SJCRH30 (cell line): ENCODE measurements at regions not wholly inside any gene's neighbourhood (a gene's known extent, or its start where the extent isn't known, plus 50 kb on each side); places are given as distances from the start of the nearest gene placed in this dataset.

Source experiments
- DNase-seq, 2 experiments: peaks; one replicate each; pipeline ENCODE4 v3.0.0-alpha.2; 2015 to 2020
- H3K27ac ChIP-seq: fragments of 250-450 bp; sonication (Bioruptor Pico); 2 replicates; pipeline ENCODE4 v1.5.1; 2020; ENCODE audit warnings: mild to moderate bottlenecking, moderate library complexity
- H3K27me3 ChIP-seq: fragments of 250-450 bp; sonication (Bioruptor Pico); 2 replicates; pipeline ENCODE4 v1.5.1; 2020; ENCODE audit warnings: mild to moderate bottlenecking, moderate library complexity
- H3K36me3 ChIP-seq: fragments of 250-450 bp; sonication (Bioruptor Pico); 2 replicates; pipeline ENCODE4 v1.5.1; 2020; ENCODE audit warnings: mild to moderate bottlenecking, moderate library complexity
- H3K4me1 ChIP-seq: fragments of 250-450 bp; sonication (Bioruptor Pico); 2 replicates; pipeline ENCODE4 v1.5.1; 2020; ENCODE audit warnings: mild to moderate bottlenecking, moderate library complexity
- H3K4me3 ChIP-seq: fragments of 250-450 bp; sonication (Bioruptor Pico); 2 replicates; pipeline ENCODE4 v1.5.1; 2020; ENCODE audit warnings: mild to moderate bottlenecking, moderate library complexity
- H3K9me3 ChIP-seq: fragments of 250-450 bp; sonication (Bioruptor Pico); replicated peaks from 2 replicates; pipeline ENCODE4 v1.5.1; 2020; ENCODE audit warnings: mild to moderate bottlenecking, moderate library complexity

GRCh38 chr10:129385600-129385999 lies 81.4 kb upstream of the MGMT start:
- Histone ChIP-seq H3K4me1 (no peaks in the 10 kb centered on the region), H3K27ac (no peak overlapping the region), H3K9me3 (no peaks in the 10 kb centered on the region), H3K4me3 (no peak overlapping the region), H3K36me3 (no peaks in the 10 kb centered on the region), H3K27me3 (no peaks in the 10 kb centered on the region)
- DNase-seq: no peak

- DNase-seq: no peak
Observed at GRCh38 chr10:129386415-129387257, 80.4 kb upstream of the MGMT start.

GRCh38 chr10:129387258-129387525 lies 79.8 kb upstream of the MGMT start:
- Histone ChIP-seq H3K27ac (no peak overlapping the region), H3K4me3 (no peak overlapping the region), H3K36me3 (no peaks in the 10 kb centered on the region), H3K4me1 (no peaks in the 10 kb centered on the region), H3K27me3 (no peaks in the 10 kb centered on the region), H3K9me3 (no peaks in the 10 kb centered on the region)
- no peak for DNase-seq

More at GRCh38 chr10:129386415-129387257, 80.4 kb upstream of the MGMT start:
- Histone ChIP-seq H3K36me3 (no peaks in the 10 kb centered on the region), H3K27me3 (no peaks in the 10 kb centered on the region), H3K27ac (no peak overlapping the region), H3K9me3 (no peaks in the 10 kb centered on the region), H3K4me1 (no peaks in the 10 kb centered on the region), H3K4me3 (no peak overlapping the region)

GRCh38 chr10:129388435-129388834 lies 78.6 kb upstream of the MGMT start:
- Histone ChIP-seq H3K27ac (no peak overlapping the region), H3K4me1 (no peaks in the 10 kb centered on the region), H3K4me3 (no peak overlapping the region), H3K36me3 (no peaks in the 10 kb centered on the region), H3K27me3 (no peaks in the 10 kb centered on the region), H3K9me3 (no peaks in the 10 kb centered on the region)
- DNase-seq: no peak

GRCh38 chr10:129389194-129389593 lies 77.8 kb upstream of the MGMT start:
- DNase-seq: no peak
- no peak overlapping the region for H3K27ac ChIP-seq
- H3K9me3 ChIP-seq: no peaks in the 10 kb centered on the region
- H3K4me1 ChIP-seq: no peaks in the 10 kb centered on the region
- H3K36me3 ChIP-seq: no peaks in the 10 kb centered on the region
- H3K4me3 ChIP-seq: no peak overlapping the region
- no peaks in the 10 kb centered on the region for H3K27me3 ChIP-seq

GRCh38 chr10:129390147-129390546 lies 76.9 kb upstream of the MGMT start:
- Histone ChIP-seq H3K36me3 (no peaks in the 10 kb centered on the region), H3K27ac (no peak overlapping the region), H3K4me3 (no peak overlapping the region), H3K4me1 (no peaks in the 10 kb centered on the region), H3K27me3 (no peaks in the 10 kb centered on the region), H3K9me3 (no peaks in the 10 kb centered on the region)
- DNase-seq: no peak

GRCh38 chr10:129390726-129391125 lies 76.3 kb upstream of the MGMT start:
- no peak overlapping the region for H3K27ac ChIP-seq
- H3K4me3 ChIP-seq: no peak overlapping the region
- H3K27me3 ChIP-seq: no peaks in the 10 kb centered on the region; the same call in 1 of the 2 replicates
- DNase-seq: no peak
- no peaks in the 10 kb centered on the region for H3K36me3 ChIP-seq
- no peaks in the 10 kb centered on the region for H3K4me1 ChIP-seq
- H3K9me3 ChIP-seq: no peaks in the 10 kb centered on the region

- Histone ChIP-seq H3K9me3 (no peaks in the 10 kb centered on the region), H3K4me1 (no peaks in the 10 kb centered on the region), H3K27ac (no peak overlapping the region), H3K27me3 (no peaks in the 10 kb centered on the region; the same call in 1 of the 2 replicates), H3K36me3 (no peaks in the 10 kb centered on the region), H3K4me3 (no peak overlapping the region)
- DNase-seq: no peak
Observed at GRCh38 chr10:129391464-129391863, 75.6 kb upstream of the MGMT start.

GRCh38 chr10:129392855-129393254 lies 74.2 kb upstream of the MGMT start:
- no peak for DNase-seq
- no peak overlapping the region for H3K4me3 ChIP-seq
- H3K27ac ChIP-seq: no peak overlapping the region
- H3K27me3 ChIP-seq: no peaks in the 10 kb centered on the region; the same call in 1 of the 2 replicates
- H3K4me1 ChIP-seq: no peaks in the 10 kb centered on the region
- no peaks in the 10 kb centered on the region for H3K36me3 ChIP-seq
- no peaks in the 10 kb centered on the region for H3K9me3 ChIP-seq

GRCh38 chr10:129393812-129394211 lies 73.2 kb upstream of the MGMT start:
- Histone ChIP-seq H3K4me3 (no peak overlapping the region), H3K27ac (no peak overlapping the region), H3K27me3 (no peaks in the 10 kb centered on the region; the same call in 1 of the 2 replicates), H3K9me3 (no peaks in the 10 kb centered on the region), H3K4me1 (no peaks in the 10 kb centered on the region), H3K36me3 (no peaks in the 10 kb centered on the region)
- no peak for DNase-seq

GRCh38 chr10:129394518-129395328 lies 72.3 kb upstream of the MGMT start:
- Histone ChIP-seq H3K27ac (no peak overlapping the region), H3K27me3 (no peaks in the 10 kb centered on the region; the same call in 1 of the 2 replicates), H3K4me3 (no peak overlapping the region), H3K4me1 (no peaks in the 10 kb centered on the region), H3K36me3 (no peaks in the 10 kb centered on the region), H3K9me3 (no peaks in the 10 kb centered on the region)
- DNase-seq: no peak

- H3K36me3 ChIP-seq: no peaks in the 10 kb centered on the region
- H3K9me3 ChIP-seq: no peaks in the 10 kb centered on the region
- H3K27me3 ChIP-seq: no peaks in the 10 kb centered on the region; the same call in 1 of the 2 replicates
- no peak overlapping the region for H3K27ac ChIP-seq
- no peak for DNase-seq
- H3K4me3 ChIP-seq: no peak overlapping the region
- H3K4me1 ChIP-seq: no peaks in the 10 kb centered on the region
Observed at GRCh38 chr10:129396021-129396722, 70.9 kb upstream of the MGMT start.

GRCh38 chr10:129397198-129397974 lies 69.7 kb upstream of the MGMT start:
- Histone ChIP-seq H3K27ac (no peak overlapping the region), H3K4me3 (no peak overlapping the region), H3K36me3 (no peaks in the 10 kb centered on the region), H3K27me3 (no peaks in the 10 kb centered on the region; the same call in 1 of the 2 replicates), H3K4me1 (no peaks in the 10 kb centered on the region), H3K9me3 (no peaks in the 10 kb centered on the region)
- DNase-seq: no peak

GRCh38 chr10:129398711-129399141 lies 68.3 kb upstream of the MGMT start:
- Histone ChIP-seq H3K4me1 (no peaks in the 10 kb centered on the region), H3K9me3 (no peaks in the 10 kb centered on the region), H3K36me3 (no peaks in the 10 kb centered on the region), H3K4me3 (no peak overlapping the region), H3K27me3 (no peaks in the 10 kb centered on the region; the same call in 1 of the 2 replicates), H3K27ac (no peak overlapping the region)
- DNase-seq: no peak
